HUES48 (cell line): ENCODE measurements at regions not wholly inside any gene's neighbourhood (a gene's known extent, or its start where the extent isn't known, plus 50 kb on each side); places are given as distances from the start of the nearest gene placed in this dataset.

Source experiments
- H3K27ac ChIP-seq: one replicate; pipeline ENCODE4 v1.7.0; 2013; ENCODE audit warnings: low read depth, low read length, inconsistent platforms
- H3K27me3 ChIP-seq: 2 replicates; pipeline ENCODE4 v1.6.1; 2013; ENCODE audit warnings: mild to moderate bottlenecking, low read length; ENCODE audit not compliant: control insufficient read depth, insufficient read depth
- H3K36me3 ChIP-seq: 2 replicates; pipeline ENCODE4 v1.6.1; 2013; ENCODE audit warnings: low read length; ENCODE audit not compliant: control insufficient read depth, insufficient read depth
- H3K4me1 ChIP-seq: 2 replicates; pipeline ENCODE4 v1.6.1; 2013; ENCODE audit warnings: mild to moderate bottlenecking, low read length; ENCODE audit not compliant: control insufficient read depth, insufficient read depth
- H3K4me3 ChIP-seq: 2 replicates; pipeline ENCODE4 v1.5.1; 2013; ENCODE audit warnings: mild to moderate bottlenecking, low read depth, low read length
- H3K9ac ChIP-seq: 2 replicates; pipeline ENCODE4 v1.6.1; 2013; ENCODE audit warnings: mild to moderate bottlenecking, low read depth, low read length, moderate library complexity
- H3K9me3 ChIP-seq: 2 replicates; pipeline ENCODE4 v1.6.1; 2013; ENCODE audit warnings: low read length; ENCODE audit not compliant: control insufficient read depth, insufficient read depth

- Histone ChIP-seq H3K4me3 (no peak overlapping the region), H3K36me3 (no peaks in the 10 kb centered on the region), H3K27me3 (no peaks in the 10 kb centered on the region), H3K4me1 (peaks cover 36% of the 10 kb centered on the region), H3K27ac (no peak overlapping the region), H3K9me3 (no peaks in the 10 kb centered on the region), H3K9ac (no peak overlapping the region)
Observed at GRCh38 chr22:49483281-49483870, 344.3 kb downstream of the BRD1 start.

GRCh38 chr22:49482811-49483210 is 344.9 kb downstream of the BRD1 start:
- Histone ChIP-seq H3K36me3 (no peaks in the 10 kb centered on the region), H3K27me3 (no peaks in the 10 kb centered on the region), H3K27ac (no peak overlapping the region), H3K9ac (no peak overlapping the region), H3K4me3 (no peak overlapping the region), H3K9me3 (no peaks in the 10 kb centered on the region), H3K4me1 (peaks cover 30% of the 10 kb centered on the region)

GRCh38 chr22:49481659-49482399 is 345.8 kb downstream of the BRD1 start:
- no peak overlapping the region for H3K27ac ChIP-seq
- H3K27me3 ChIP-seq, result no peaks in the 10 kb centered on the region
- H3K4me3 ChIP-seq, result no peak overlapping the region
- H3K9me3 ChIP-seq, result no peaks in the 10 kb centered on the region
- peaks cover 23% of the 10 kb centered on the region for H3K4me1 ChIP-seq
- no peaks in the 10 kb centered on the region for H3K36me3 ChIP-seq
- H3K9ac ChIP-seq, result no peak overlapping the region; the same call in 1 of the 2 replicates

- Histone ChIP-seq H3K9ac (no peak overlapping the region), H3K27ac (no peak overlapping the region), H3K4me3 (no peak overlapping the region), H3K27me3 (no peaks in the 10 kb centered on the region), H3K36me3 (no peaks in the 10 kb centered on the region), H3K4me1 (peaks cover 23% of the 10 kb centered on the region), H3K9me3 (no peaks in the 10 kb centered on the region)
Observed at GRCh38 chr22:49480896-49481658, 346.6 kb downstream of the BRD1 start.

- H3K9me3 ChIP-seq, result no peaks in the 10 kb centered on the region
- no peaks in the 10 kb centered on the region for H3K27me3 ChIP-seq
- H3K9ac ChIP-seq, result no peak overlapping the region
Observed at GRCh38 chr22:49480331-49480730, 347.3 kb downstream of the BRD1 start.

GRCh38 chr22:49479566-49479965 is 348.1 kb downstream of the BRD1 start:
- Histone ChIP-seq H3K36me3 (no peaks in the 10 kb centered on the region), H3K4me1 (peaks cover 23% of the 10 kb centered on the region), H3K9me3 (no peaks in the 10 kb centered on the region), H3K4me3 (no peak overlapping the region), H3K9ac (no peak overlapping the region), H3K27ac (no peak overlapping the region), H3K27me3 (no peaks in the 10 kb centered on the region)

More at GRCh38 chr22:49480331-49480730, 347.3 kb downstream of the BRD1 start:
- Histone ChIP-seq H3K4me1 (peaks cover 23% of the 10 kb centered on the region), H3K27ac (no peak overlapping the region), H3K36me3 (no peaks in the 10 kb centered on the region), H3K4me3 (no peak overlapping the region)

- Histone ChIP-seq H3K4me1 (peaks cover 17% of the 10 kb centered on the region), H3K27me3 (no peaks in the 10 kb centered on the region), H3K9ac (no peak overlapping the region), H3K4me3 (no peak overlapping the region), H3K9me3 (no peaks in the 10 kb centered on the region), H3K27ac (no peak overlapping the region), H3K36me3 (no peaks in the 10 kb centered on the region)
Observed at GRCh38 chr22:49476800-49477400, 350.8 kb downstream of the BRD1 start.

- Histone ChIP-seq H3K4me3 (no peak overlapping the region), H3K36me3 (no peaks in the 10 kb centered on the region), H3K27me3 (no peaks in the 10 kb centered on the region), H3K9ac (no peak overlapping the region), H3K4me1 (peaks cover 10% of the 10 kb centered on the region), H3K9me3 (no peaks in the 10 kb centered on the region), H3K27ac (no peak overlapping the region)
Observed at GRCh38 chr22:49476176-49476575, 351.5 kb downstream of the BRD1 start.

- Histone ChIP-seq H3K9me3 (no peaks in the 10 kb centered on the region), H3K36me3 (no peaks in the 10 kb centered on the region), H3K27me3 (no peaks in the 10 kb centered on the region), H3K9ac (no peak overlapping the region), H3K27ac (no peak overlapping the region), H3K4me3 (no peak overlapping the region), H3K4me1 (peaks cover 5% of the 10 kb centered on the region)
Observed at GRCh38 chr22:49475253-49475652, 352.4 kb downstream of the BRD1 start.

GRCh38 chr22:49473286-49473685 is 354.4 kb downstream of the BRD1 start:
- no peak overlapping the region for H3K4me3 ChIP-seq
- no peaks in the 10 kb centered on the region for H3K27me3 ChIP-seq
- no peaks in the 10 kb centered on the region for H3K36me3 ChIP-seq
- H3K27ac ChIP-seq, result no peak overlapping the region
- H3K4me1 ChIP-seq, result no peaks in the 10 kb centered on the region; the same call in 1 of the 2 replicates
- H3K9me3 ChIP-seq, result no peaks in the 10 kb centered on the region
- no peak overlapping the region for H3K9ac ChIP-seq
